VCaP (cell line): ENCODE measurements at regions not wholly inside any gene's neighbourhood (a gene's known extent, or its start where the extent isn't known, plus 50 kb on each side); places are given as distances from the start of the nearest gene placed in this dataset.

Experiments used
- H3K27ac ChIP-seq: fragments of 450-650 bp; 2 replicates; pipeline ENCODE4 v1.5.1; 2017
- CTCF ChIP-seq: fragments of 450-650 bp; conservative IDR thresholded peaks from 2 replicates; pipeline ENCODE4 v1.5.1; 2017; ENCODE audit warnings: mild to moderate bottlenecking, moderate library complexity

- no peak overlapping the region for H3K27ac ChIP-seq
- no peak for TF ChIP-seq CTCF
Observed at GRCh38 chr15:69686626-69687025, 234.0 kb downstream of the RPLP1 start.

- H3K27ac ChIP-seq, result no peak overlapping the region
- no peak for TF ChIP-seq CTCF
Observed at GRCh38 chr15:69689133-69689532, 236.5 kb downstream of the RPLP1 start.

- TF ChIP-seq CTCF, result no peak
- peak overlapping the region; percentile 65 for H3K27ac ChIP-seq
Observed at GRCh38 chr15:69691307-69692015, 238.8 kb downstream of the RPLP1 start.

- H3K27ac ChIP-seq, result peak overlapping the region; percentile 65
- no peak for TF ChIP-seq CTCF
Observed at GRCh38 chr15:69692342-69692741, 239.7 kb downstream of the RPLP1 start.

- peak overlapping the region; percentile 65 for H3K27ac ChIP-seq
- no peak for TF ChIP-seq CTCF
Observed at GRCh38 chr15:69693059-69693458, 240.4 kb downstream of the RPLP1 start.

GRCh38 chr15:69696946-69697345 lies 244.3 kb downstream of the RPLP1 start:
- H3K27ac ChIP-seq, result no peak overlapping the region
- no peak for TF ChIP-seq CTCF

- no peak overlapping the region for H3K27ac ChIP-seq
- TF ChIP-seq CTCF, result no peak
Observed at GRCh38 chr15:69697916-69698315, 245.3 kb downstream of the RPLP1 start.
